NCI-H2171 (cell line): ENCODE measurements at regions not wholly inside any gene's neighbourhood (a gene's known extent, or its start where the extent isn't known, plus 50 kb on each side); places are given as distances from the start of the nearest gene placed in this dataset.

Experiments
- DNase-seq: peaks from one replicate; lab custom pipeline; 2025; lab: John Stamatoyannopoulos, UW

- no peak for DNase-seq
Observed at GRCh38 chr10:91036807-91037411, 116.0 kb upstream of the ANKRD1 start.

GRCh38 chr10:91038971-91039370 lies 118.1 kb upstream of the ANKRD1 start:
- DNase-seq = no peak

GRCh38 chr10:91040343-91040742 lies 119.5 kb upstream of the ANKRD1 start:
- no peak for DNase-seq

GRCh38 chr10:91042069-91042468 lies 121.2 kb upstream of the ANKRD1 start:
- peak; percentile 54 for DNase-seq

- DNase-seq = no peak
Observed at GRCh38 chr10:91043173-91043910, 122.5 kb upstream of the ANKRD1 start.

GRCh38 chr10:91046869-91047268 lies 126.0 kb upstream of the ANKRD1 start:
- no peak for DNase-seq

- no peak for DNase-seq
Observed at GRCh38 chr10:91048380-91048779, 127.5 kb upstream of the ANKRD1 start.

- no peak for DNase-seq
Observed at GRCh38 chr10:91049296-91049987, 128.6 kb upstream of the ANKRD1 start.

- DNase-seq = no peak
Observed at GRCh38 chr10:91049988-91050360, 129.1 kb upstream of the ANKRD1 start.

- no peak for DNase-seq
Observed at GRCh38 chr10:91050371-91051034, 129.6 kb upstream of the ANKRD1 start.

- DNase-seq = no peak
Observed at GRCh38 chr10:91051829-91052228, 130.9 kb upstream of the ANKRD1 start.

- no peak for DNase-seq
Observed at GRCh38 chr10:91054325-91054724, 133.4 kb upstream of the ANKRD1 start.

- no peak for DNase-seq
Observed at GRCh38 chr10:91061187-91061586, 140.3 kb upstream of the ANKRD1 start.

GRCh38 chr10:91061608-91062007 lies 140.7 kb upstream of the ANKRD1 start:
- DNase-seq = no peak

- no peak for DNase-seq
Observed at GRCh38 chr10:91062091-91062490, 141.2 kb upstream of the ANKRD1 start.

- no peak for DNase-seq
Observed at GRCh38 chr10:91071786-91072185, 148.7 kb upstream of the PCGF5 start.

- DNase-seq = no peak
Observed at GRCh38 chr10:91073286-91073979, 147.0 kb upstream of the PCGF5 start.

- no peak for DNase-seq
Observed at GRCh38 chr10:91076991-91077548, 143.4 kb upstream of the PCGF5 start.

- no peak for DNase-seq
Observed at GRCh38 chr10:91077549-91078071, 142.9 kb upstream of the PCGF5 start.

GRCh38 chr10:91080776-91081175 lies 139.7 kb upstream of the PCGF5 start:
- no peak for DNase-seq

GRCh38 chr10:91082447-91082846 lies 138.0 kb upstream of the PCGF5 start:
- no peak for DNase-seq
